ENCODE measurements at regions not wholly inside any gene's neighbourhood (a gene's known extent, or its start where the extent isn't known, plus 50 kb on each side); places are given as distances from the start of the nearest gene placed in this dataset.

DNA sequence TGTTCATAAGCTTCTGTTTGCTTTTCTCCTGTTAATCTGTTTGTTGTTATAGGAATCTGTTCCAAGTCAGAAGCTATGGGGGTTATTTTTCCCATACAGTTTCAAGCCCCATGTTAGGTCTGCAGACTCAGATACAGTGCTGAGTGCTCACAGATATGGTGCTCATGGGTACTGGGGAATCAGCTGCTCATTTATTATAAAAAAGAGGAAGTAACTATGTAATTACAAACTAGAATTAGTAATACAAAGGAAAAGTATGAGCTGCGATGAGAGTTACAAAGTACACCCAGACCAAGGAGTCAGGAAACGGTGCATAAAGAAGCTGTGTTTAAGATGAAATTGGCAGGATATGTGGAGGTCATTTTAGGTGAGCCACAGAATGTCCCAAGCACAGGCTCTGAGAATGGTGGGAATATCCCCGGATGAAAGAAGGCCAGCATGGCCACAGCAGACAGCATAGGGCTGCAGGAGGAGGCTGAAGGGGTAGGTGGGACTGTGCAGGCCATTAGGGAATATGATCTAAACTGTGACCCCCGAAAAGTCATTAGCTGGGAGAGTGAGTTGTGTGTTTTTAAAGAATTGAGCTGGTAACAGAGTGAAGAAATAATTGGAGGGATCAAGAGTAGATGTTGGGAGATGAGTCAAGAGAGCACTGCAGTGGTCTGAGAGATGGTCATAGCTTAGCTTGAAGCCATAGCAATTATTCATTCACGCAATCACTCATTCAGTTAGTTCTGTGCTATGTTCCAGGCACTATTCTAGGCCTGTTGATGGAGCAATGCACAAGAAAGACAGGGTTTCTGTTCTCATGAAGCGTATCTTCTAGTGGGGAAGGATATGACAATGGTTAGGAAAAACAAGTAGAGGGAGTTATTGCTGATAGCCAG is 177.4 kb upstream of the UBL3 start:
- DNase-seq, result peak; percentile 9

DNA sequence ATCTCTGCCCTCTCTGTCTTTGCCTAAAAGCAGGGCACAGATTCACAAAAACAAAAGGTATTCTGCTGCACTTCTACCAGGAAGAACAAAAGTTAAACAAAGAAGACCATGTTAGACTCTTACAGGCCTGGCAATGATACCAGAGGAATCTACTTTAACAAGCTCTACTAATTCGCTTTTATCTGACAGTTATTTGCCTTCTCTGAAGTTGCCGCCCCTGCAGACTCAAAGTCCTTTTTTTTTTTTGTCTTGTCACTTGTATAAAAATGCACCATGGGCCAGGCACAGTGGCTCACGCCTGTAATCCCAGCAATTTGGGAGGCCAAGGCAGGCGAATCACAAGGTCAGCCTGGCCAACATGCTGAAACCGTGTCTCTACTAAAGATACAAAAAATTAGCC is 176.5 kb upstream of the UBL3 start:
- DNase-seq, result no peak

DNA sequence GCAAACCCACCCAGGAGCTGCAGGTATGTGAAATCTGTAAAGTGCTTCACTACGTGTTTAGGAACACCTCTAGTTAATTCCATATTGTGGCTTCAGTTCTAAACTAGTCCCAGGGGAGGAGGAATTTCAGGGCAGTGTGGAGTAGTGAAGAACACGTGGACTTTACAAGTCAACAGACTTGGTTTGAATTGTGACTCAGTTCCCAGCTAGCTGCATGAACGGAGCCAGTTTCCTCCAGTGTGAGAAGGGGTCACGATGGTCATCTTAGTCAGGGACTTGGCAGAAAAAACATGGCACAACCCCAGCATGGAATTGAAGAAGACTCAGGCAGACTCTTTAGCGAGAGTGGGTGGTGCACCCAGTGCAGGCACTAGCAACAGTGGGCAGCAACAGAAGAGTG is 175.7 kb upstream of the UBL3 start:
- peak; percentile 21 for DNase-seq

DNA sequence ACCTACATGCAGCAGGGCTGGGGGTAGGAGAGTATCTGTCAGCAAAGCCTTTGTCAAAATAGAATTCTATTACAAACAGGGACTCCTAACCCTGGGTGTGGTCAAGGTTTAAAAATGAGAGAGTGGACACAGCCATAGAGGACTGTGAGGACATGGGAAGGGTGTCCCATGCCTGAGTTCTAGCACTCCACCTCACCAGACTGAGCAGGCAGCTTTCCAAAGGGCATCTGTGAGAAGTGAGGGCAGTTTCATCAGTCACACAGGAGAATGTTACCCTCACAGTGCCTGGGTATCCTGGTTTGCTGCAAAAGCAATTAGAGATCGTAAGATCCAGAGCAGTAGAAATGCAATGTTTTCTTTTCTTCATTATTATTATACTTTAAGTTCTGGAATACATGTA is 174.9 kb upstream of the UBL3 start:
- no peak for DNase-seq

DNA sequence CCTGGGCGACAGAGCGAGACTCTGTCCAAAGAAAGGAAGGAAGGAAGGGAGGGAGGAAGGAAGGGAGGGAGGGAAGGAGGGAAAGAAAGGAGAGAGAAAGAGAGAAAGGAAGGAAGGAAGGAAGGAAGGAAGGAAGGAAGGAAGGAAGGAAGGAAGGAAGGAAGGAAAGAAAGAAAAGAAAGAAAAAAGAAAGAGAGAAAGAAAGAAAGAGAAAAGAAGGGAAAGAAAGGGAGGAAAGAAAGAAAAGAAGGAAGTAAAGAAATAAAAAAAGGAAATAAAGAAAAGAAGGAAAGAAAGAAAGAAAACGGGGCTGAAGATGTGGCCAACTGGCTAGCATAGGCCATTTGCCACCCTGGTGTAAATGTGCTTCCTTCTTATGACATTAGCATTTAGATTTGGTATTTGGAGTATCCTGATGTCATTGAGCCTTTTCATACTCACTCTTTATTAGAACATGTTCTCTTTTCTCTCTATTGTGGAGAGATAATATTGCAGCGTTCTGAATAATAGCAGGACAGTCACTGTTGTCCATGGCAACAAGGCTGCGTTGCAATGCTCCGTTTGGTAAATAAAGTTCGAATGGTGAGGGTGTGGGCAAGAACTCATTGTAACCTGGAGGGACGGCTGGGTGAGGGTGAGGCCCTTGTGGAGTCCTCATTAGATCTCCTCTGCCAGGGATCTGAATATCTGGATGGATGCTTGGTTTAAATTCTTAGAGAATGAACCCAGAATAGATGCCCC is 173.9 kb upstream of the UBL3 start:
- no peak for DNase-seq

DNA sequence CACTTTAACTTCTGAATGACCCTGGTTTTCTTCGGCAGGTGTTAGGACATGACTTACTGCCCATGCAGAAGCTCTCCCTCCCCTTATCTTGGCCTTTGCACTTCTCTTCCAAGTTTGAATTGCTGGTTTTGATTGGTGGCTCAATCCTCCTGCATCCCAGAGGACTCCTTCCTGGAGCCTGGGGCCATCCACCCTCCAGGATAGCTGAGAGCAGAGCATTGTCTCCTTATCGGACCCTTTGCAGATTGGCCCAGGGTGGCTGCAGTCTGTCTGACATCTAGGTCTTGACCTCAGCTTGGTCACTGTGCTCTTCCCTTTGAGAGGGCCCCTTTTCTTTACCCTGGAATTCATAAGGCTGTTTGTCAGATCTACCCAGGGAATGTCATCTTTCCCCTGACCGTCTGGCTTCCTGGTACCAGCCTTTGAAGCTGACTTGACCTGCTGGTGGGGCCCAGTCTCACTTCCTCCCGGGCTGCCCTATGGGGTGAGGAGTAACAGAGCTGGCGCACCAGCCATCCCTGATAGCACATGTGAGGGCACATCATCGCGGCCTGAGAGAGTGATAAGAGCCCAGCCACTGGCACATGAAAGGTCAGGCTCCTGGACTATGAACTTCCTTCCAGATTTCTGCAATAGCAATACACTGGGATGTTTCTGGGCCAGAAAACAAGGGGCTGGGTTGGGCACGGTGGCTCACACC is 172.9 kb upstream of the UBL3 start:
- no peak for DNase-seq

DNA sequence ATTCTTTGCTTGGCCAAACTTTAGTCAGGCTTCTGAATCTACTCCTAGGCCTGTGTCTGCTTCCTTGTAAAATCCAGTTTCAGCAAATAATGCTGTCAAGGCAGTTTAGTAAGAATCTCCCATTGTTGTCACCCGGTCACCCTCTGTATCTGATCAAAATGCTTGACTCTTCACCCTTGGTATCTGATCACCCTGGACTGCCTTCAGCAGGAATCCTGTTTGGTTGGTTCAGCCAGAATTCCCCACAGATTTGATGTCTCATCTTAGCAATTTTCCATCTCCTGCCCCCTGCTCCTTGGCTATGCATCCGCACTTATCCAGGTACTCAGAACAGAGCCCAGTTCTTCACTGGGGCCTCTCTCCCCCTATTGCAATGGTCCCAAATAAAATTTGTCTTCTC is 172.4 kb upstream of the UBL3 start:
- DNase-seq, result no peak

DNA sequence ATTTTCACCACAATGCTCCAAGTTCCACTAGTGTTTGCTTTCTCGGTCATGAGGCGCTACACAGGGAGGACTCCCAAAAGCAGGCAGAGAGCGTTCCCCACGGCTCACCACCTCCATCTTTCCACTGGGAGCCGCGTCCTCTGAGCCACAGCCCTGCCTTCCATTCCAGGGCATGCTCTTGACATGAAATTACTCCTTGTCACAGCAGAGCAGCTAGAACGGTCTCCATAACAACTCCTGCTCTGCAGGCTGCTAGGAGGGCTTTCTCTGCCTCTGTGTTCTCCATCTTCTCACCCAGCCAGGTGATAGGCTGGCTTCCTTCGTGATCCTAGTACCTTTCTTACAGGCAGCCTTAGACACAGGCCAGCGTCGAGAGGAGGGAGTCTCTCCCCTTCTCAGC is 171.8 kb upstream of the UBL3 start:
- DNase-seq, result no peak

DNA sequence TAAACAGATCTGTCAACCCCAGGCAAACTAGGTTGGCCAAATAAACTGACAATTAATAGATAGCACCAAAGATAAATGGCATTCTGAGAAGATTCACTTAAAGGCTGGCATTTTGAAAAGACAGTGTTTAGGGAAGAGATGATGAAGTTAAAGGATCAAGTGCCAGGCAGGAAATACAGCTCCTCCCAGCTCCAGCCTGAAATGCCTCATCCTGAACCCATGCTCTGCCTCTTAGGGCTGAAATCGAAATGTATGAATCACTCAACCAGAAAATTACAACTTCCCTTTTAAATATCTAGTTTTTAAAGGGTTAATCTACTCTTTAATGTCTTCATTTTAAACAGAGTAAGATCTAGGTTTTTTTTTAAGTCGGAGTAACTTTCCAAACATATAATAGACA is 171.2 kb upstream of the UBL3 start:
- DNase-seq, result no peak

DNA sequence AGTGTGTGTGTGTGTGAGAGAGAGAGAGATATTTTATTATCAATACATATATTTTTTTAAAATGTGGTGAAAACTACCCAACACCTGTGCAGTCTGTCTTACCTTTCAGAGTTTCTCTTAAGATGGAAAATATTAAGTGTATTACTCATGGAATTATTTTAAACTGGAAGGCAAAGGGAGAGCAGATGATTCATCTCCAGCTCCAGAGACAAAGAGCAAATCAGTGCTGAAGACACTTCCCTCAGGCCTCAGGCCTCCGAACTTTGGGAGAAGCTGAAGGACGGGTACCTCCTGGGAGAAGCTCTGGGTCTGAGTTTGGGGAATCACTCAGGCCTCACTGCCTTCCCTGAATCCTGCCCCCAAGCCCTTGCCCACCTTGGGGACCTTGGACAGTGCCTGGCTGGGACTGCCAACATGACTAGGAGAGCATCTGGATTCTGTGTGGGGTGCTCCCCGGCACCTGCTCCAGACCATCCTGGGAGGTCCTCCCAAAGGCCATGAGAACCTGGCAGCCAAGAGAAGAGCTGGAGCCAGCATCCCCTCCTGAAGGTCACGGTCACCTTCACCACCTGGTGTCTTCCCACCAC is 170.4 kb upstream of the UBL3 start:
- no peak for DNase-seq

DNA sequence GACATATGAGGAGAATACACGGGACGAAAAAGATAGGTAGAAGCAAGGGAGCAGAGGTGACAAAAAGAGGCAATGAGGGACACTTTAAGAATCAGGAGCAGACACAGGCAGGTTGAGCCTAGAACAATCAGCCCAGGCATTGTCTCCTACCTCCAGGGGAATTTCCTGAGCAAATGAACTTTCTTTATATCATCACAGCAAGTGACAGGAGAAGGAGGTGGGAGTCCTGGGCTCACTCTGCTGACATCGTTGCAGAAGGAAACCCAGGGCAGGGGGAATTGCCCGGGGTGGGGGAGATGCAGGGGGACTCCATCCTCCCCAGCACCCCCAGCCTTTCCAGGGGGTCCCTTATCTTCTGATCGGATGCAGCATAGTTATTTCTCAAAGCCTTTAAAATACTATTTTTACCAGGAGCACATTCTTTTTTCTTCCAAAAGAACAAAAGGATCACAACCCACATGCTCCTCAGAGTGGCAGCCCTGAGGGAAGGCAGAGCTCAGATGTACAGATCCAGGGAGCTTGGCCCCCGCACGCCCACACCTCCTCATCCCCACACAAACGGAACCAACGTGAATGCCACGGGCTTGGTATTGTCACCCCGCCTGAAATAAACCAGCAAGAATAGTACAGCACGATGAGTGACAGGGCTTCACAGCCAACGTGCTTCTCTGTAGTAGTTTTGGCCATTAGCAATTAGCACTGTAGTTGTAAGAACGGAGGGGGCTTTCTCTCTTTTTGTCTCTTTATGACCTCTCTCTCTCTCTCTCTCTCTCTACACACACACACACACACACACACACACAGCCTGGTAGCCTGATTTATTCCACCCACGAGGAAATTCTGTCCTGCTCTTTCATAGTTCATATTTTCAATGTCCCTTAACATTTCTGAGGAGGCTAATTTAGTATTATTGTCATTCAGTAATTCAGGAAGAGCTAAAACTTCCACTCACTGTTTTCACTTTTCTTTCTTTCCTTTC is 169.5 kb upstream of the UBL3 start:
- no peak for DNase-seq

DNA sequence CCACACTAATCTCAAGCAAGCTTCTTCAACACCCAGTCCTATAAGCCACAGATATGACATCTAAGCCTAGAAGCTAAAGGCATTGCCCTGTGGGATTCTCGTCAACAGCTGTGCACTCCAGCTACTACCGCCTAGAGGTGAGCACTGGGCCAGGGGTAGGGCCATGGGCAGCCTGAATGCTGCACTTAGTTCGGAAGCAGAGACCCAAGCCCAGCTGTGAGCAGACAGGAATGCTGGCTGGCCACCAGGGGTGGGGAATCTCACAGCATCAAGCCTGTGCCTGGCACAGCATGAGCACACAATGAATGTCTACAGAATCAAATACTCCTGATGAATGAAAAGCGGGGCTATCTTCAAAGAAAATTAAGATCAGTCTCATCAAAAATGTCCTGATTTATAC is 167.5 kb upstream of the UBL3 start:
- no peak for DNase-seq

DNA sequence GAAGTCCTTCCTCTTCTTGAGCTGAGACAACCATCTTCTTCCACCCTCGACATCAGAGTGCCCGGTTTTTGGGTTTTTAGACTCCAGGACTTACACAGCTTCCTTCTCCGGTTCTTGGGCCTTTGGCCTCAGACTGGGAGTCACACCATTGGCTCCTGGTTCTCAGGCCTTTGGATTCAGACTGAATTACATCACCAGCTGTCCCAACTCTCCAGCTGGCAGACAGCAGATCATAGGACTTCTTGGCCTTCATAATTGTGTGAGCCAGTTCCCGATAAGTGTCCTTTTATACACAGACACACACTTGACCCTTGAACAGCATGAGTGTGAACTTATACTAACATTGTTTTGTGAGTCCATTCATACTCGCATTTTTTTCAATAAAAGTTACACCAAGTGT is 166.0 kb upstream of the UBL3 start:
- DNase-seq, result no peak

DNA sequence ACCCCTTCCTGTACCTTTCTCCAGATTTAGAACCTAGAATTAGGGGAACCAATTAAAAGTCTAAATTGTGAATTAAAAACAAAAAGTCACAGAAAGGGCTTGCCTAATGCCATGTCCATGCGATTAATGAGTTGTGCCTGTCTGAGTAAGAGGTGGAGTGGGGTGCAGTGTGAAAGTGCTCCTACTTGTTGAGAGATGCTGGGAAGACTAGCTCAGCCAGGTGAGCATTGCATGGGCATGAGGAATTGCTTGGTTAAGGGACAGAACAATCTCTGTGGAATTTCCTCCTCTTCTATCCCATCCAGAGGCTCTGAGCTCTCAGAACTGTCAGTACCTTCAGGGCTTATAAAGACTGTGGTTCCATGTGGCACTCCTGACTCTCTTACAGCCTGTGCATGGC is 159.0 kb upstream of the UBL3 start:
- DNase-seq, result no peak

DNA sequence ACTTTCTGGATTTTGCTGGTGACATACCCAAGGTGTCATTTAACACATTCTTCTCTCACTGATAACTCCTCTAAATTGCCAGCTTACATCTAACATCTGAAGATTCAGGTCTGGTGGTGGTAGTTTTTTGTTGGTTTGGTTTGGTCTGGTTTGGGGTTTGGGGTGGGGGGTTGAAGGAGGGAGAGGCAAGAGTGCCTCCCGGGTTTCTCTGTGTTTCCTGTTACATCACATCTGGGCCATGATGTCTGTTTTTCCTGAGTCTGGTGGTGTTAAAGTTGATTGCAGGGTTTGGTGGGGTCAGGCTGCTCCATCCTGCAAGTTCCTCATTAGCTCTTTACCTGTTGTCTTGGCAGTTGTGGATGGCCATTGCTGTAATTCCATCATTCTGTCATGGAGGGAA is 155.8 kb upstream of the UBL3 start:
- no peak for DNase-seq

DNA sequence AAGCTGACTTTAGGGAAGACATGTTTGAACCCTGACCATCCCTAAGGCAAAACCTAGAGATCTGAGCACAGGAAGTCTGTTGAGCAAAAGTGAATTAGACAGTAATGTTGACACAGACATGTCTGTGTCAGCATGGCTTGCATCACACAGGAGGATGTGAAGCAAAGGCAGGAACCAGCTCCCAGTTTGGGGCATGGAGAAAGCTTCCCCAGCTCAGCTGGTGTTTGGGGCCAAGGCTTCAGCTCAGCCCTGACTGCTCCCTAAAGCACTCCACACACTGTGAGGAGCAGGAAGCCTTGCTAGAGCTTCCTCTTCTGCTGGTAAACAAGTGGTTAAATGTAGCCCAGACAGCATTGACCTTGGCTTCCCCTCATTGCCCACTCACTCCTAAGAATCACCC is 153.8 kb upstream of the UBL3 start:
- DNase-seq, result no peak

DNA sequence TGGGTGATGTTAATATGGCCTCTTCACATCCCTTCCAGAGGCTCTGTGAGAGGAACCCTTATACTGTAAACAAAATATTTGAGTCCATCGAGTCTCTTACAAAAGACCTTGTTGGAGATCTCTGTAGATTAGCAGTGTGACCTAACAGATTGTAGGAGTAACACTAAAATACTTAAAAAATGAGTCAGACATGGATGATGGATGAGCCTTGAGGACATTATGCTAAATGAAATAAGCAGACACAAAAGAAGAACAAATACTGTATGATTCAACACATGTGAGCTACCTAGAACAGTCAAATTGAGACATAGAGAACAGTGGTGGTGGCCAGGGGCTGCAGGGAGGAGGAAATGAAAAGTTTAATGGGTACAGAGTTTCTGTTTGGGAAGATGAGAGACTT is 152.2 kb upstream of the UBL3 start:
- no peak for DNase-seq

DNA sequence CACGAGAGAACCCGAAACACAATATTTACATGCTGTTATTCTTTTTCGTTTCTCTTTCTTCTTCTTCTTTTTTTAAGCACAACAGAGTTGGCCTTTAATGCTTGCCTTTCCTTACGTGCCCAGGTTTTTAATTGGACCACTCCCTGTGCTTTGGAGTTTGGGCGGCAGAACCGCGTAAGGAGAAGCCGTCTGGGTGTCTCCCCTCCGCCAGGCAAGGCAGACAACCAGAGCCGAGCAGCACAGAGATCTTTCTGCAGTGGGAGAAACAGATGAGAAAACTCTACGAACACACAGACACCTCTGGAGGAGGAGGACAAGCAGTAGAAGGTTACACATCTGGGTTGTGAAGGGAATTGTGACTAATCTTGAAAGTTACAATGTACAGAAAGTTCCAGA is 150.0 kb upstream of the UBL3 start:
- no peak for DNase-seq

DNA sequence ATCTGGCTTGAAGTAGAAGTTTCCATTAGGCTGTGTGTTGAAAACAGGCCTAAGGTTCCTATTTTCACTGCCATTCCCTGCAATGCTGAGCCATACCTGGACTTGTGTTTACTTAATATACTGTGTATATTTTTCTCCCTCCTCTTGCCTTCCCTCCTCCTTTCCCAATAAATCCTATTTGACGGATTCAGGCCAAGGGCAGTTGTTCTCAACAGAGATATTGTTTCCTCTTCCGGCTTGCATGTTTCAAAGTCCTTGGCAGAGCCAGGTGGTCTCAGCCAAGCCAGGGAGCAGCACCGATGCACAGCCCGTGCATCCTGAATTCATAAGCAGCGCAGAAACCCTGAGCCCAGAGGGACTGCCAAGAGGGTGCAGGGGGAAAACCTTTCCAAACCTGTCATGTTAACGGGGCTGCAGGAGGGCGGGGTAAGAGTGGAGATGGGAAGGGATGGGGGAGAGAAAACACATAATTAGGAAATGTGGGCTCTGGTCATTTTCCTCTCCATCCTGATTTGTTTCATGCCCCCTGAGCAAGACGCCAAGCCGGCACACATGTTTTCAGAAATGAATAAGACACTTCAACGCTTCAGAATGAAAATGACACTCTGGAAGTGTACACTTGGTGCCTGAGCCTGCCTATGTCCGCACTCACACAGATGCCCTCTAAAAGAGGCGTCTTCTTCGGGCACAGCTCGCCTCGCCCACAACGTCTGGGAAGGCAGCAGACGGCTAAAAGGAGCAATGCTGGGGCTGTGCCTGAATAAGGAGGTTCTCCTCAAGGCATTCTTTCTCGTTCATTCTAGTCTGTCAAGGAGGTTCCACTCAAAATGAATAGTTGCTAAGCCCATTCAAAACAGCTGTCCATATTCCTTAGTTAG is 149.3 kb upstream of the UBL3 start:
- no peak for DNase-seq

DNA sequence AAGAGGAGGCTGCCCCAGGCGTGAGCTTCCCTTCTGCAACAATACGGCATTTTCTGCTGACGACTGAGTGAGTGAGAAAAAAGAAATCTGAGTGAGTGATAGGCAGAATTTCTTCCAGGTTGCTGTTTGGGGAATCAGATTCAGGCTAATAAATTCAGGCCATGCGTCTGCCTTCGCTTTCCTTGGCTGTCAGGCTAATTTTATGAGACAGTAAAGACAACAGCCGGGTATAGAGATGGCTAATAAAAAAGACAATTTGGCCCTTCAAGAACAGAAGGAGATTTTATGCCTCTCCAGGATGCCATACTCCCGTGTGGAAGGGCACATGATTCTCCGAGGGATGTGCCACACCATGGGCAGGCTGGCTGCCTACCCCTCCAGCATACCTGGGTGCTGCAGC is 145.9 kb upstream of the UBL3 start:
- no peak for DNase-seq

Measured in dermis blood vessel endothelial cell (primary cell).